Keratinocyte (primary cell): ENCODE measurements at regions not wholly inside any gene's neighbourhood (a gene's known extent, or its start where the extent isn't known, plus 50 kb on each side); places are given as distances from the start of the nearest gene placed in this dataset.

ENCODE experiments used
- EZH2 ChIP-seq: IDR thresholded peaks from one replicate; pipeline ENCODE4 v1.6.1; 2012; ENCODE audit warnings: inconsistent platforms, mild to moderate bottlenecking, low read length, moderate library complexity
- TF ChIP-seq, protein P1 (sequence below), 3 experiments: IDR thresholded peaks in 1 of 3; conservative IDR thresholded peaks in 1 of 3; optimal IDR thresholded peaks in 1 of 3; 2 replicates in 2 of 3; 3 replicates in 1 of 3; pipeline versions ENCODE3 to v1.5.1; 2011; ENCODE audit warnings: low read length in 3 of 3, mild to moderate bottlenecking in 3 of 3, moderate library complexity in 2 of 3, control low read depth in 1 of 3, inconsistent platforms in 1 of 3; ENCODE audit not compliant: insufficient read depth in 2 of 3; ENCODE audit errors: extremely low read depth in 1 of 3

DNA sequence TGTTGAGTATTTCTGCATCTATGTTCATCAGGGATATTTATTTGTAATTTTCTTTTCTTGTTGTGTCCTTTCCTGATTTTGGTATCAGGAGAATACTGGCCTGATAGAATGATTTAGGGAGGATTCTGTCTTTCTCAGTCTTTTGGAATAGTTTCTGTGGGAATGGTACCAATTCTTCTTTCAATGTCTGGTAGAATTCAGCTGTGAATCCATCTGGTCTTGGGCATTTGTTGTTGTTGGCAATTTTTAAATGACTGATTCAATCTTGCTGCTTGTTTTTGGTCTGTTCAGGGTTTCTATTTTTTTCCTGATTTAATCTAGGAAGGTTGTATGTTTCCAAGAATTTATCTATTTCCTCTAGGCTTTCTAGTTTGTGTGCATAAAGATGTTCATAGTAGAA, 170.9 kb upstream of the PDE3A start:
- TF ChIP-seq, protein P1, sequence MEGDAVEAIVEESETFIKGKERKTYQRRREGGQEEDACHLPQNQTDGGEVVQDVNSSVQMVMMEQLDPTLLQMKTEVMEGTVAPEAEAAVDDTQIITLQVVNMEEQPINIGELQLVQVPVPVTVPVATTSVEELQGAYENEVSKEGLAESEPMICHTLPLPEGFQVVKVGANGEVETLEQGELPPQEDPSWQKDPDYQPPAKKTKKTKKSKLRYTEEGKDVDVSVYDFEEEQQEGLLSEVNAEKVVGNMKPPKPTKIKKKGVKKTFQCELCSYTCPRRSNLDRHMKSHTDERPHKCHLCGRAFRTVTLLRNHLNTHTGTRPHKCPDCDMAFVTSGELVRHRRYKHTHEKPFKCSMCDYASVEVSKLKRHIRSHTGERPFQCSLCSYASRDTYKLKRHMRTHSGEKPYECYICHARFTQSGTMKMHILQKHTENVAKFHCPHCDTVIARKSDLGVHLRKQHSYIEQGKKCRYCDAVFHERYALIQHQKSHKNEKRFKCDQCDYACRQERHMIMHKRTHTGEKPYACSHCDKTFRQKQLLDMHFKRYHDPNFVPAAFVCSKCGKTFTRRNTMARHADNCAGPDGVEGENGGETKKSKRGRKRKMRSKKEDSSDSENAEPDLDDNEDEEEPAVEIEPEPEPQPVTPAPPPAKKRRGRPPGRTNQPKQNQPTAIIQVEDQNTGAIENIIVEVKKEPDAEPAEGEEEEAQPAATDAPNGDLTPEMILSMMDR (optimal IDR thresholded peaks at IDR 0.05 in 1 of 3, IDR thresholded peaks at IDR 0.05 in 1 of 3, conservative IDR thresholded peaks at IDR 0.05 in 1 of 3; ENCODE audit: extremely low read depth in 1 of 3, insufficient read depth in 2 of 3, low read length in 3 of 3), result no peak
- TF ChIP-seq EZH2, result no peak
